NCI-H2196 treated with DMSO at 0.1 percent for 48 hours (cell line): ENCODE measurements at regions not wholly inside any gene's neighbourhood (a gene's known extent, or its start where the extent isn't known, plus 50 kb on each side); places are given as distances from the start of the nearest gene placed in this dataset.
"Not testable (repeated sequence)": the region's sequence is repeated elsewhere in the genome, so short reads cannot be mapped to it uniquely, and the experiment has no call there.

ENCODE experiments used
- DNase-seq: peaks from one replicate; lab custom pipeline; 2025; ENCODE audit not compliant: unreplicated experiment; lab: John Stamatoyannopoulos, UW

DNA sequence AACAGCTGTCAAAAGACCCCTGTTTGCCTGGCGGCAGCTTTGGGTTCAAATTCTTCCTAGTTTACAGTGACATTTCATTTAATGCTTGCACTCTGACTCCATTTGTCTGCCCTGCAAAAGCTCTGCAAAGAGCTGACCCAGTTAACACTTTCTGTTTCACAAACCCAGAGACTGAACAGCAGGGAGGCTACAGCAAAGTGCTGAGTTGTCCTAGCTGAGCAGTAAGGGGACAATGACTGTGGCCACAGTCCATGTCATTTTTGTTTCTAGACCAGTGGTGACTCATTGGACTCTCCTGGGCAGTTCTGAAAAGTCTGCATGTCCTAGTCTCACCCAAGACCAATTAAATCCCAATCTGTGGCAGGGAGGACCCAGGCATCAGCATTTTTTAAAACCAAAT, 994.8 kb upstream of the WWC1 start:
- no peak for DNase-seq

DNA sequence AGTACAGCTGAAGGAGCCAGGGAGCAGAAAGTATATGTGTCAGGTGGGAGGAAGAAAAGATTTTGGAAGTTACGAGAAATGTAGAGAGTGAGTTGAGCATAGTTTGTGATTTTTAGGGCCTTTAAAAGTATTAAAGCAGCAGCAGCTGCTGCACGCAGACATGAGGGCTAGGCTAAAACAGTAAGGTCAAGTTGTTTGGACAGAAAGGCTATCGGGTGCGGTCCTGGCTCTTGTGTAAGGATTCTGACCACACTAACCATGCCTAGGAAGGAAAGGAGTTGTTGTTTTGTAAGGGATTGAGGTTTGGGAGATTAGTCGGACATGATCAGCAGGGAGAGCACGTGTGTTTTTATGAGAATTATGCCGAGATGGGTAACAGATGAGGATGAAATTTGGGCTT, 991.6 kb upstream of the WWC1 start:
- DNase-seq = not testable (repeated sequence)

DNA sequence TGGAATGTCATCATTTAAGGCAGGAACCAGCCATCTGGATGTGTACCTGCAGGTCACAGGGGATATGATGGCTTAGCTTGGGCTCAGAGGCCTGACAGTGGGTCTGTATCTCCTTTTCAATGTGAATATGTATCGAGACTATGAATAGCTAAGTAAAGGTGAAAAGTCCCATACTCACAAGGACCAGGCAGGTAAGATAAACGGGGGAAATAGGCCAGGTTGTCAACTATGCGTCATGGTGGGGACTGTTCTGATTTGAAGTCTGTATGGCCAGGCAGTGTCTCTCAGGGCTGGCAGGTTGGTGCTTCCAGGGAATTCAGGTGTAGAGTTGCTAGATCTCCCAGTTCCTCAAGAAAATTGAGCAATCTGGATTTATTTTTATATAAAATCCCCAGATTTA, 987.9 kb upstream of the WWC1 start:
- DNase-seq = no peak

GRCh38 chr5:167304834-167305469, 986.5 kb upstream of the WWC1 start:
- DNase-seq = no peak

- DNase-seq = no peak
Observed at GRCh38 chr5:167305591-167306213, 985.7 kb upstream of the WWC1 start.

DNA sequence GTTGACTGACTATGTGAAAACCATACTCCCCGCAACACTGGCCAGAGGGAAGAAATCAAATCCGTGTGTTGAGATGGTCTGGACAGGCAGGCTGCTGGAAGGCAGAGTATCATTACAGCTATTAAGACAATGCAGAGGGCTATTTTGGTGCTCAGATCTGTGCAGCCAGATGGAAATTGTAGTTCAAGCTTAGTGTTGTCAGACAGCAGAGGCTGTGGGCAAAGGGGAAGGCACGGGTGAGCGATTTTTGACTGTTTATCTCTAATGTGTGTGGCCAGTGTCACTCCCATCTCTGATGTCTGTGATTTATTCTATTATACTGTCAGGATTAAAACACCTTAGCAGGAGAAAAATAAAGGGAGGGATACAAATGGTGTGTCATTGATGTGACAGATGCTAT, 984.4 kb upstream of the WWC1 start:
- DNase-seq = no peak

DNA sequence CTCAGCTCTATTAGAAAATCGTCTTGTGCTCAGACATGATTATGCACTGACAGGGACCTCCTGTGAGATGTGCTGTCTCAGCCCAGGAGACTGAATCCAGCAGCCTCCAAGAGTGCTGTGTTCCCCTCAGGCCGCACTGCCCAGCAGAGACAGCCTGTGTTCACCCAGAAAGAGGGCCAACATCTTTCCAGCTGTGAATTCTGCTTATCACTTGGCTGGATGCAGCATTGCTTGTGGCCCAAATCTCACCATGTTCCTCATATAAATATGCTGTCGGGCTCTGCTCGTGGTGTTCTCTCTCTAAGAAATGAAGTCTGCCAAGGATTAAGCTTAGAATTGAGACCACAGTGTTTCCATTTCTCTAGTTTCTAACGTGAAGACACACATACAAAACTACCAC, 983.0 kb upstream of the WWC1 start:
- no peak for DNase-seq

DNA sequence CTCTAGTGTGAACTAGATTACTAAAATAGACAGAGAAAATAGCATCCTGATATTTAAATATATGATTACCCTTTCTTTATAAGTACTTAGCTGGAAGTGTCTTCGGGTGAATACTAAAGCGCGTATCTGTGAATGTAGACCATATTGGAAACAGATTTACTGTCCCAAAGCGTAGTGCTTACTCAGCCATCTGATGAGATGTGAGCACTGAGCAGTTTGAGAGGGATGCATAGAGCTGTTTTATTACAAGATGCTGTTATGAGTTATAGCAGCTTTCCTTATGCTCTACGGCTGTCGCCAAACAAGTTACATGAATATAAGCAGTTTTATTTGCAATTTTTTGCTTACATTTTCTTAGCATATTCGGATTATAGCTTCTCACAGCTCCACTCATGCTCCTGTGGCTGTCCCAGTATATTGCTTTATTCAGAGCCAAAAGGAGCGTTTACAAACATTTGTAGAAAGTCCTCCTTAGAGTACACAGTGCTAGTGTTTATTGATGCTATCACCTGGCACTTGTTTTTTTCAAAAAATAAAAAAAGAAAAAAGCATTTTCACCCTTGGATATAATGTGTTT, 981.4 kb upstream of the WWC1 start:
- DNase-seq = no peak

GRCh38 chr5:167311340-167311739, 980.1 kb upstream of the WWC1 start:
- DNase-seq = no peak

GRCh38 chr5:167312225-167312624, 979.2 kb upstream of the WWC1 start:
- no peak for DNase-seq

- DNase-seq = no peak
Observed at GRCh38 chr5:167315762-167316161, 975.7 kb upstream of the WWC1 start.

DNA sequence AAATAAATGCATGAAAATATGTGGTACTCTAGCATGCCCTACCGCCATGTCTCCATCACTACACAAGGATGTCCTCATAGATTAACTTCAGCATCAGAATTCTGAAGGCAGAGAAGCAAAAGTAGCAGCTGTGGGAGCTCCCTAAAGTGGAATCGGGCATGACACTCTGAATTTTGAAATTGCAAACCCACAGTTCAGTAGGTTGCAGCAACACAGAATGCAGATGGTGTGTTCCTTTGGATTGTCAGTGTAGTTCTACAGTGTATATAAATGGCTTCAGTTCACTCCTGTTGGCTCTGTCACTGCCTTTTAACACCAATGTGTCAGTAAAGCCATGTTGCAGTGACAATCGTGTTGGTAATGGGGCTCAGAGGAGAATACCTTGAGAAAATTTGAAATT, 973.6 kb upstream of the WWC1 start:
- DNase-seq = no peak

GRCh38 chr5:167319243-167319642, 972.2 kb upstream of the WWC1 start:
- no peak for DNase-seq

DNA sequence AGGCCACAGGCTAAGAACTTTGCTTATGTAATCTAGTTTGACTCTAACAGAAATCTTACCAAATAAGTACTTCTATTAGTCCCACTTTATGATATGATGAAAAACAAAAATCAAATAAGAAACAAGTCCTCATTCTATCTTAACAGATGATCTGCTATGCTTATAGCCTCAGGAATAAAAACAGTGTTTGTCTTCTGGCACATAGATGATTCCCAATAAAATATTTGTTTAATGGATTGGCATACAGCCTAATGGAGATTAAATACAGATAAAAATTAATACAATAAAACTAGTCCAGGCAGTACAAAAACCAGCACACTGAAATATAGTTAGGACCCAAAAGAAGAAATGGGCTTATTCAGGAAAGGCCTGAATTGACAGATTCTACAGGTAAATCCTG, 971.4 kb upstream of the WWC1 start:
- DNase-seq = no peak

- DNase-seq = no peak
Observed at GRCh38 chr5:167332309-167332708, 959.1 kb upstream of the WWC1 start.

DNA sequence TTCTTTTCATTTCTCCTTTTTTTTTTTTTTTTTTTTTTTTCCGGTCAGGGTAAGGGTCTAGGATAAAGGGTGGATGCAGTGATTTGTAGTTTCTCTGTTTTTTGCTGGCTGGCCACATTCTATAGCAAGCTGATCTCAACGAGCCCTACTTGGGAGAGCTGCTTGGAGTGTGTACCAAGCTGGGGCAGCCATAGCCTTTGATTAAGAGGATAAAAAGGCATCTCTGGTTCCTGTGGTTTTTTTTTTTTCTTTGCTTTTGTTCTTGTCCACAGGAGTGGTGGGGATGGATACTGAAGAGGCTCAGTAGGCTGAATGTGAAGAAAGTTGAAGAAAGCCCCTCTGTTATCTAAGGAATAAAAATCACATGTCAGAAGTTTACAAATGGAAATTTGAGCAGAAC, 955.3 kb upstream of the WWC1 start:
- DNase-seq = no peak

DNA sequence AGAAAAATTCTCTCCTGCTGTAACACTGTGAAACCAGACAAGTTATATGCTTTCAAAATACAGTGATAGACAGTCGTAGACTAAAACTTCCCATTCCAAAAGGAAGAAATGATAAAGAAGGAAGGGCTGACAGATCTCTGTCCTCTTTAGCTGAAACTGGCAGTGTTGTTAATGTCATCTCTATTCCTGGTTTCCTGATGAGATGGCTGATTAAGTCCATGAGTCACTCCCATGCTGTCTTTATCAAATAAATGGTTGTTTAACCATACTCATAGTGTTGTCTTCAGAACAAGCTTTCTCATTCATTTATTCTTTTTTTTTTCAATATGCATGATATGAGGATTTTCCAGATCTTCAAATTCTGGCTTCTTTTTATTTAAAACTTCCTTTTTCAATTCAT, 952.2 kb upstream of the WWC1 start:
- no peak for DNase-seq

DNA sequence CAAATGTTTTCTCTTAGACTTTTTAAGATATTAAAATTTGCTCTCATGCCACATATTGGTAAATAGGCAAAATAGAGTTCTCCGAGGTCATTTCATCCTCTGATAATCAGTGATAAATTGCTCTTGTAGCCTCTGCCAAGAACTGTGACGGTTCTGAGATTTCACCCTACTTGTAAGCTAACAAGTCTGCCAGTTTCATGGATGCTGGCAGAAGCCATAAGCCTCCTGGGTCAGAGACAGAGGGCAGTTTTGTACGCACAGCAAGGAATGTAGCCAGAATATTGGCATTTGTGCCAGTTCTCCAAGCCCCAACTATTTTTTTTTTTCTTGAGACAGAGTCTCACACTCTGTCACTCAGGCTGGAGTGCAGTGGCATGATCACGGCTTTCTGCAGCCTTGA, 945.0 kb upstream of the WWC1 start:
- DNase-seq = no peak

DNA sequence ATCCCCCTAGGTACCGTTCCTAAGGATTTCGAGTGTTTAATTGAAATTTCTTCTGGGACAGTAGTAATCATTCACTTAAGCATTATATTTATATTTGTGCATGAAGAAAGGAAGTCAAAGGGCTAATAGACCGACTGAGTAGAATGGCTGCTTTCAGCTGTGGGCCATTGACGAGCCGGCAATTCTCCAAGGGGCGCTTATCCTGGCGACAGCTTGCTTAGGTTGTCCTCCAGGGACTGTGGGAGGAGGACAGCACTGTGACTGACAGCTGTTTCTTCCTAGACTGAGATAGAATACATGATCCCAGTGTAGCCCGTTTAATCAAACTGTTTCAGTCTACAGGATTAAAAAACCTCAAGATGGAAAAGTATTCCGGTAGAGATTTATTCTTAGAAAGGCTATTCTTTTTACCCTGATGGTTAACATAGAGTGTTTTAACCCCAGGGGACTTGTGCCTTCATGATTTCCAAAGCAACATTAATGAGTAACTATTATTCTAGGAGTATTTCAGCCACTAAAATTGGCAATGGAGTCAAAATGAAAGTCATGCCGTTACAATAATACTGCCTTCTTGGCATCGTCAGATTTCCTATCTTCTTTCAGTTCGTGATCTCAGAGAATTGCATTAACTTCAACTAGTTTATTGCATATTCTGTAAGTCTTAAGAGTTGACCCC, 943.1 kb upstream of the WWC1 start:
- no peak for DNase-seq

GRCh38 chr5:167348980-167349379, 942.5 kb upstream of the WWC1 start:
- DNase-seq = no peak

DNA sequence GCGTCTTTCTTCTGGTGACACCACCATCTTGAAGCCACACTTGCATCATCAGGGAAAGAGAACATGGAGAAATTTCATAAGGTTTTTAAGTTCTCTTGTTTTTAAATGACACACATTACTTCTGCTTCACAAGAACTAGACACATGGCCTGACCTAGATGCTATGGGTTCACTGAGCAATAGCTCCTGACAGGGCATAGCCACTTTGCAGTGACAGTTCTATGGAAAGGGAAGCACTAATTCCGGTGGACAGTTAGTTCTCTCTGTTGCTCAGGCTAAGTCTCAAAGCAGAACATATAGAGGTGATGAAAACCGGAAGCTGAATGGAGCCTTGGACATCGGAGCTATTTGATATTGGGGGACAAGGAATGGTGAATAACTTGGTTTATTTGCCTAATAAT, 940.1 kb upstream of the WWC1 start:
- DNase-seq = no peak

GRCh38 chr5:167352801-167353200, 938.6 kb upstream of the WWC1 start:
- no peak for DNase-seq
